ENCODE measurements at regions not wholly inside any gene's neighbourhood (a gene's known extent, or its start where the extent isn't known, plus 50 kb on each side); places are given as distances from the start of the nearest gene placed in this dataset.
A peak's percentile ranks its signal among the peaks of the same experiment; 100 is the strongest.

DNA sequence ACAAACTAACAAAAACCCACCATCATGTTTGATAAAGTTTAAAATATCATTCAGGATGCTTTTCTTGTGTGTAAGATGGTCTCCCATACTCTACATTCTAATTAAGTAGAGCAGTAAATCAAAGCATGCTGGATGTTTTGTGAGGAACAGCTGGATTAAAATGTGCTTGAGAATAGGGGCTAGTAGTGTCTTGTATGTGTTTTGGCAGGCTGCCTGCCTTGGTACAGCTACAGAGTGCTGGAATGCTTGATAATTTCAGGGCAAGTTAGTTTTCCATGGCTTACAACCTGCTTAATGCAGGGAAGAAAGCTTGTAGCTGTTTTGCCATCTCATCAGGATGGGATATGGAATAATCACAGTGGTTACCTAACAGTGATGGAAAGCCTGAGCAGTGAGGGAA, 636.6 kb upstream of the MMS22L start:
- TF ChIP-seq CTCF (IDR thresholded peaks at IDR 0.05; ENCODE audit: control insufficient read depth, extremely low read depth, insufficient read depth): no peak
- DNase-seq (ENCODE audit: low read depth): no peak
- no peak overlapping the region for H3K4me3 ChIP-seq (ENCODE audit: low read depth, low read length)

DNA sequence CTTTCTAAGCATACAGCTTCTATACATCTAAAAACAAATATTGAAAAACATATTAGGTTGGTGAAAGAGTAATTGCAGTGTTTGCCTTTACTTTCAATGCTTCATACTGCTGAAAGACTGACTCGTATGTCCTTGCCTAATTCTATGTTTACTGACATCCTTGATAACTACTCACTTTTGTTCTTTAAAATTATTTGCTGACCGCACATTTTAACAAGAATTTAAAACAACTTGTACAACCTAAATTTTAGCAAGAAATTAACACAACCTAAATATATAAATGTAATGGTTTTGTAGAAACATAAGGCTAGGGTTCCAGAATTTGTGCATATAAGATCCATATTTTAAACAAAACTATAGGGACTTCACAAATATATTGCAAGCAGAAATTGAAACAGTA, 640.2 kb upstream of the MMS22L start:
- DNase-seq (ENCODE audit: low read depth): no peak
- no peak for TF ChIP-seq CTCF (IDR thresholded peaks at IDR 0.05; ENCODE audit: control insufficient read depth, extremely low read depth, insufficient read depth)
- H3K4me3 ChIP-seq (ENCODE audit: low read depth, low read length): no peak overlapping the region

DNA sequence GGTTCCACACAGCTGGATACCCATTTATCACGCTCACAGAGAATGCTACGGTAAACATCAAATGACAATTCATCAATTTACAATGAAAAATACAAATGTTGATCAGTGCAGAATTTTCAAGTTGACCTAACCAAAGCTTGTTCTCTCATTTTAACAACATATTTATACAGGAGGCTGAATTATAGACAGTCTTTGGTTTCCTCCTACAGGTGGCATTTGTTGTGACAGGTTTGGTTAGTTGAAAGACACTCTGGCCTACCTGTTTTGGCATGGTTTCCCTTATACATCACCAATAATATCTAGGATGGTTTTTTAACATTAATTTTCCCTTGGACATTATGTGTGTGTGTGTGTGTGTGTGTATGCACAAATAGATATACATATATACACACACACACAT, 642.5 kb upstream of the MMS22L start:
- no peak overlapping the region for H3K4me3 ChIP-seq (ENCODE audit: low read depth, low read length)
- DNase-seq (ENCODE audit: low read depth): no peak
- peak; percentile 41 for TF ChIP-seq CTCF (IDR thresholded peaks at IDR 0.05; ENCODE audit: control insufficient read depth, extremely low read depth, insufficient read depth)

GRCh38 chr6:97939440-97940168, 656.6 kb upstream of the MMS22L start:
- no peak for TF ChIP-seq CTCF (IDR thresholded peaks at IDR 0.05; ENCODE audit: control insufficient read depth, extremely low read depth, insufficient read depth)
- DNase-seq (ENCODE audit: low read depth): no peak
- H3K4me3 ChIP-seq (ENCODE audit: low read depth, low read length): no peak overlapping the region

DNA sequence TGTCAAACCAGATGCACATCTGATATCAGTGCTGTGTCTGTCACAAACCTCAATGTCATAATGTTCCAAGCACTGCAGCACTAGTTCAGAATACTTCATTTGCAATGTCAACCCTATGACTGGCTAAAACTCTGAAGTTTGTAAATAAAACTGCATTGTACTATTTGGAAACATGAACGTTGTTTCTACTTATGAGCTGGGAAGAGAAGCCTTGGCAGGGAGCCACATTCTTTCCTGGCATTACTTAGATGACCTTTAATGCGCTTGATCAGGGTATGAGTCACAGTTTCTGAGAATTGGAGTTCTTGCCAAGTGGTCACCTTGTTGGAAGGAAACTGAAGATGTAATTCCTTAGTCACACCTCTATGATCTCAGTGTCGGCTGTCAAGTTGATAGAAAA, 664.8 kb upstream of the MMS22L start:
- TF ChIP-seq CTCF (IDR thresholded peaks at IDR 0.05; ENCODE audit: control insufficient read depth, extremely low read depth, insufficient read depth): no peak
- DNase-seq (ENCODE audit: low read depth): peak; percentile 71
- no peak overlapping the region for H3K4me3 ChIP-seq (ENCODE audit: low read depth, low read length)

DNA sequence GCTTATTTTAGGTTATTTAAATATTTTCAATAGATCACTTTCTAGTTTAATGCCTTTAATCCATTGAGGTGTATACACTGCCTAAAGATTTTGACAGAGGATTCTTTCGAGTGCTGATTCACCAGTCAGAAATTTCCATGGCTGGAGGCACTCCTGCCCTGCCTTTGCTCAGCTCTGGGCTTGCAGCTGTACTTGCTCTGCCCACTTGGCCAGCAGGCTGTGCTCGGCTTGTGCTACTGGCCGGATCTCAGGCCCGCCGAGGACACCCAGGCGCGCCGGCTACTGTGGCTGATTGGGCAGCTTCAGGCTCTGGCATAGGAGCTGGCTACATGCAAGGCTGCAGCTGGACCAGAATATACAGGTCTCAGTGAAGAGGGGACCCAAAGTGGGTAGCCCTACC, 675.1 kb upstream of the MMS22L start:
- TF ChIP-seq CTCF (IDR thresholded peaks at IDR 0.05; ENCODE audit: control insufficient read depth, extremely low read depth, insufficient read depth): no peak
- no peak for DNase-seq (ENCODE audit: low read depth)
- H3K4me3 ChIP-seq (ENCODE audit: low read depth, low read length): no peak overlapping the region

- peak; percentile 74 for DNase-seq (ENCODE audit: low read depth)
- no peak for TF ChIP-seq CTCF (IDR thresholded peaks at IDR 0.05; ENCODE audit: control insufficient read depth, extremely low read depth, insufficient read depth)
- H3K4me3 ChIP-seq (ENCODE audit: low read depth, low read length): no peak overlapping the region
These were observed 680.2 kb upstream of the MMS22L start for GRCh38 chr6:97963193-97963592.
